ENCODE measurements at regions not wholly inside any gene's neighbourhood (a gene's known extent, or its start where the extent isn't known, plus 50 kb on each side); places are given as distances from the start of the nearest gene placed in this dataset.
"Not testable (repeated sequence)": the region's sequence is repeated elsewhere in the genome, so short reads cannot be mapped to it uniquely, and the experiment has no call there.

GRCh38 chr18:4755848-4756247, 300.7 kb upstream of the DLGAP1 start:
- no peak for DNase-seq

GRCh38 chr18:4753151-4753550, 298.0 kb upstream of the DLGAP1 start:
- DNase-seq = not testable (repeated sequence)

- DNase-seq = no peak
These were observed 296.4 kb upstream of the DLGAP1 start for GRCh38 chr18:4751523-4751922.

DNA sequence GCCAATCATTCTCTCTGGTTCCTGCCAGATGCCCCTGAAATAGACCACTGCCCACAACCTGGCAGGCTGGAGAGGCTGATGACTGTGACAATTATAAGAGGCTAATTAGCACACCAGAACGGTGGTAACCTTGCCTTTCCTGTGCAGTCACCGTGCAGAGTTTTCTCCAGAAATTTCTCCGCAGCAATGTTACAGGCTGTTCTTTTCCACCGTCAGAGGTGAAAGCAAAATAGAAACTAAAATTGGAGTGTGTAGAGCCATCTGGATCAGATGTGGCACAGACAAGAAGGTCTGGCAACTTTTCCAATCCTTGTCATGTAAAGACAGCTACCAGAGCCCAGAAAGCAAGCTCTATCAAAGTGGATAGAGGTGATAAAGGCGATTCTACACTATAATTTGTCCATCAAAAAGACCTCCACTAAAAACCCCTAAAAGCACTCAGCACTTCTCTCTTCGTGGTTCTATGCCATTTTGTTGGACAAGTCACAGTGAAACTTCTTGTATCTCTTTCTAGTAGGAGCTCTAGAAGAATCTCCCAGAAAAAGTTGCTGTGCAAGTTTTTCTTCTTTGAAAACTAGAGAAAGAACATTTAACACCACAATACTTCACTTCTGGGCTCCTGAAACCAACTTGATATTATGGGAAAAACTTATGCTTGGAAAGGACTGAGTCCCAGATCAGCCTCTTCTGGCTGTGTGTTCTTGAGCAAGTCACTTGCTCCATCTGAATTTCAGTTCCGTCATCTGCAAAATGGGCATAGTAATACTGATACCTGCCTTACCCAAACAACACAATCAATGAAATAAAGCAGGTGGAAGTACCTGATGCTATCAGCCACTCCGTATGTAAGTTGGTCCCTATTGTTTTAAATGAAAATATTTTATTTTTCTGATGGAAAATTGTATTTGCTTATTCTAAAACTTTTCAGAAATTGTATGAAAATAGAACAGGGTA, 295.6 kb upstream of the DLGAP1 start:
- DNase-seq = no peak

DNA sequence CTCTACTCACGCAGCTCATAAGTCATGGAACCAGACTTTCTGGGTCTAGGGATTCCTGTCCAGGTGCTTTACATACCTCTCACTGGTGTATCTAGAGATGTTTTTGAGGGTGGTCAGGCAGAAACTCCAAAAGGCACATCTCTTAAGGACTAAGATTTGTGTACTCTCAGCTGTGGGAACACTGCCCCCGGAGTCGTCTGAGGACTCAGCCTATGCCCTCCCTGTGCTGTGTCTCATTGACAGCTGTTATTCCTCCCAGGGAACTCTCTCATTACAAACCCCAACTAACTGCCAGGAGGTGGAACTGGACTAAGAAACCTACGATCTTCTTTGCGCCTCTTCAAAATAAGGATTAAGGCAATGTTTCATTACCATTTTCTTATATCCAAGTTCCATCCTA, 293.9 kb upstream of the DLGAP1 start:
- DNase-seq = no peak

GRCh38 chr18:4734903-4735302, 279.8 kb upstream of the DLGAP1 start:
- no peak for DNase-seq

DNA sequence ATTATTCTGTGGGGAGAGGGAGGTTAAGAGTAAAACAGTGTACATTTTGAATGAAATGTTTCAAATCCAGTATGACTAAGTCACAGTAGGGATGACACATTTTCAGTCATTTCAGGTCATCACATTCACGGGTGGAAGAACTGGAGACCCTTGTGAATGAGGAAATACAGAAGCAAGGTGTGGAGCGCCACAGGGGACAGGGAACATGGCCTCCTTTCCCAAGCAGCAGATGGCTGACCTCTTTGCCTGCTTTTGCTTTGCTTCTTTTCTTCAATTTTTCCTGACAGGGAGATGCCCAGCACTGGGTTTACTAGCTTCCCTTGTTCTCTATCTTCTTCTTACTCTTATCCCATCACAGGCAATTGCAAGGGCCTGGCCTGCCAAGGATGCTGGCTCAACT, 278.9 kb upstream of the DLGAP1 start:
- DNase-seq = no peak

DNA sequence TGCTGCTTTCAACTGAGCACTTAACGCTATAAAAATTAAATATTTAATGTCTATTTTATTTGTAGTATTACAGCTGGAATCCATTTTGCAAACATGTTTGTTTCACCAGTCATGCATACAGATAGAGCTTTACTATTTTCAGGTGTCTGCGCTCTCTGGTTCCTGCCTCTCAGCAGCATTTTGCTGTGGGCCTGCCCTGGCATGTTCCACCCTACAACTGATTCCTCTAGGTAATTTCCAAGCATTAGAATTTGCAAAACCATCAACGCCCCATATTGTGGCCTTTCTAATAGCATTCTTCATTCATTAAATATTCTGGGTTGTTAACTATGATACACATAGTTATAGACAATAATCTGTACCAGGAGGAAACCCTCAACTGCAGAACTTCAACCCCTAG, 266.4 kb upstream of the DLGAP1 start:
- DNase-seq = no peak

DNA sequence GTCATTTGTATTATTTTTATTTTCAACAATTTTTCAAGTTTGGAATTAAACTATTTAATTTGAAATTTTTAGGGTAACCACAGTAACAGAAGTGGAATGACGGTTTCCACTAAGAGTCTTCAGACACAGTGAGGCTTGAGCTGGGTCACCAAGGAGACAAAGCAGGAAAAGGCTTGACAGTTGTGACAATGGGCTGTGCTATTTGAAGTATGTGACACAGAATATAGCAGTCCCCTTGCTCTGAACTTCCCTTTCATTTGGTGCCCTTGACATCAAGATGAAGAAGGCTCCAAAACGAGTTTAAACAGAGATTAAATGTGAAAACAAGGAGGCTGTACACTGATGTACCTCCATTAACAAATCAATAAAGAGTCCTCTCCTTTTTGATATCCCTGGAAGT, 265.4 kb upstream of the DLGAP1 start:
- no peak for DNase-seq

DNA sequence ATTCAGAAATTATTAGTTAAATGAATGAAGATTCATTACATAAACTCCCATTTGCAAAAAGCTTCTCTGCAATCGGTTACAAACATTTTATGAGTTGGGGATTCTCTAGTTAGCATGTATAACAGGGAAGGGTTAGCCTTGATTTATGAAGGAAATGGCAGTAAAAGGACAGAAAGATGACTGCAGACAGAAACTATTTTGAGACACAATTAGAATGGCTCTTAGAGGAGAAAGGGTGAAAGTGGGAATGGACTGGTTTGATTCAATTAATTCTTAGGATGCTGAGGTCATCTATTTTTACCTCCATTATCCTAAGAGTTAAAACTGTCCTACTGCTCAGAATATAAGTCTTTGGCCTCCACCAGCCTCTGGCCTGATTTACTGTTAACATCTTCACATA, 250.8 kb upstream of the DLGAP1 start:
- no peak for DNase-seq

GRCh38 chr18:4704781-4705180, 249.7 kb upstream of the DLGAP1 start:
- DNase-seq = no peak

DNA sequence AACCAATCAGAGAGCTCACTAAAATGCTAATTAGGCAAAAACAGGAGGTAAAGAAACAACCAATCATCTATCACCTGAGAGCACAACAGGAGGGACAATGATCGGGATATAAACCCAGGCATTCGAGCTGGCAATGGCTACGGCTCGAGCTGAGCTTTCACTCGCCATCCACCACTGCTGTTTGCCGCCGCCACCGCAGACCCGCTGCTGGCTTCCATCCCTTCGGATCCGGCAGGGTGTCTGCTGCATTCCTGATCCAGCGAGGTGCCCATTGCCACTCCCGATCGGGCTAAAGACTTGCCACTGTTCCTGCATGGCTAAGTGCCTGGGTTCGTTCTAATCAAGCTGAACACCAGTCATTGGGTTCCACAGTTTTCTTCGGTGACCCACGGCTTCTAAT, 236.7 kb upstream of the DLGAP1 start:
- DNase-seq = no peak

DNA sequence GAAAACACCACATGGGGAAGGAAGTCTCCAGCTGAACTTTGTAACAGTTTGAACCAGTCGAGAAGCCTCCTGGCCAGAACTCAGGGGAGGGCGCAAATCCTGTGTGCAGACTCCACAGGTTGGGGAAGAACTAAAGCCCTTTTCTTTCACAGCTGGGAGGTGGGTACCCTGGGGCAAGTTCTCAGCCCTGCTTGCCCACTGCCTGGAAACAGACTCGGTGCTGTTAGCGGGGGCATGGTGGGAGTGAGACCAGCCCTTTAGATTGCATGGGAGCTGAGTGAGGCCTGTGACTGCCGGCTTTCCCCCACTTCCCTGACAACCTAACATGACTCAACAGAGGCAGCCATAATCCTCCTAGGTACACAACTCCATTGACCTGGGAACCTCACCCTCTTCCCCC, 223.6 kb upstream of the DLGAP1 start:
- not testable (repeated sequence) for DNase-seq

DNA sequence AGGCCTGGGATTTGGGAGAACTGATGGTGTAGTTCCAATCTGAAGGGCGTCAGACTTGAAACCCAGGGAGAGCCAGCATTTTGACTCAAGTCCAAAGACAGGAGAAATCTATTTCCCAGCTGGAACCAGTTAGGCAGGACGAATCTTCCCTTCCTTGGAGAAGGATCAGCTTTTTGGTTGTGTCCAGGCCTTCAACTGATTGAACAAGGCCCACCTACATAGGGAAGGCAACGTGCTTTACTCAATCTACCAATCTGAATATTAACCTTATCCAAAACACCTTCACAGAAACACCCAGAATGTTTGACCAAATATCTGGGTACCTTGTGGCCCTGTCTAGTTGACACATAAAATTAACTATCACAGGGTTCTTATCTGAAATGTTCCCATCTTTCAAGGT, 221.9 kb upstream of the DLGAP1 start:
- no peak for DNase-seq

DNA sequence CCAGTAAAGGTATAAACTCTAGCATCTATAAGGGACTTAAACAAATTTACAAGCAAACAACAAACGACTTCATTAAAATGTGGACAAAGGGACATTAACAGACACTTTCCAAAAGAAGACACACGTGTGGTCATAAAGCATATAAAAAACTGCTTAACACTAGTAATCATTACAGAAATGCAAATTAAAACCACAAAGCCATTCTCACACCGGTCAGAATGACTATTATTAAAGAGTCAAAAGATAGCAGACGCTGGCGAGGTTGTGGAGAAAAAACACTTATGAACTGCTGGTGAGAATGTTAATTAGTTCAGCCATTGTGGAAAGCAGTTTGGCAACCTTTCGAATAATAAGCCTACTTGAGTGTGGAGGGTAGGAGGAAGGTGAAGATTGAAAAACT, 217.1 kb upstream of the DLGAP1 start:
- no peak for DNase-seq

DNA sequence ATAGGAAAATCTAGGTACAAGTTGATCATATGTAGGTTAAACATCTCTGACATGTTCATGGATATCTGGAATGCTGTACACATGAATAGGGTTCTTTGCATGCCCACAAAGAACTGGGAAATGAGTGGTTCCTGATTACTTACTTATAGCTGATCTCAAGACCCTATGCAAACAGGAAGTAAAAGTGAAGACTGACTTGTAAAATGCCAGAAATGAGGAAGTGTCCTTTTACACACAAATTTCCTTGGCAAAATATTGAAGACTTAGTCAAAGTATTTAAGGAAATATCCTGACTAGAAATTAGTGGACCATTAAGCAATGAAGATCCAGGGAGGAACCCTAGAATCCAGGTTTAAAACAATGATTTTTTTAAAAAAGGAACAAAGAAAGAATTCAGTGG, 203.7 kb upstream of the DLGAP1 start:
- no peak for DNase-seq

DNA sequence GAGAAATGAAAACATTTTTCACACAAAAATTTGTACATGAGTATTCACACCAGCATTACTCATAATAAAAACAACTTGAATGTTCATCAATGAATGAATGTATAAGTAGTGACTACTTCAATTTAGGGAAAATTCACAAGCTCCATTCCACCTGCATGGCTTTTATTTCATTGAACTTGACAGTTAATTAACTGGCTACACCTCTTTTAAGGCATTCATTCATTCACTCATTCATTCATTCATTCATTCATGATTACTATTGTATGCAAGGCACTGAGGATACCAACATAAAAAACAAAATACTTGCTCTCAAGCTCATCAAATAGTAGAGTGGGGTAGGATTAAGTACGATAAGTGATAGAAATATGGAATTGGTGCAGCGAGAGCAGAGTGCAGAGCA, 198.3 kb upstream of the DLGAP1 start:
- no peak for DNase-seq

DNA sequence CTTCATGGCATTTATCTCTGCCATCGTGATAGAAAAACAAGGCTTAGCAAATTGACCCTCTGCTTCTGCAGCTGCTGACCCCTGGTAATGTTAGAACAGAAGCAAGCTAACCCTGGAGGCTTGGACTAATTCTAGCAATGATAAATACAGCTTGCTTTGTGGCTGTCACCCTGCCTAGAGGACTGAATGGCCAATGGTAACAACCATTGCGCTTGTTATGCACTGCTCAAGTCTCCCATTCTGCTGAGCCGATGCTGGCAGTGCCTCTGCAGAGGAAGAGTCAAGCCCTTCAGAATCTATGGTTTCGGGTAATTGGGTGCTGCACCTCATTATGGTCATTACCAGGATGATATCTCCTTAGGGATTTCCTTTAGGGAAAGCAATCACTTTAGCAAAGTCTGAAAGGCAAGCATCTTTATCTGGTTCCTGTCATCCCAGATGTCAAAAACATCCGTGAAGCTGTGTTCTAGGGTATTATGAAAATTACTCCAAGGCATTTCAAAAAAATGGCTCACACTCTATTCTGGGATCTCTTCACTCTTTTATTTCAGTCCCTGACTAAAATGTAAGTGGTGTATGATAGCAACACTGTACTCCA, 186.8 kb upstream of the DLGAP1 start:
- no peak for DNase-seq

DNA sequence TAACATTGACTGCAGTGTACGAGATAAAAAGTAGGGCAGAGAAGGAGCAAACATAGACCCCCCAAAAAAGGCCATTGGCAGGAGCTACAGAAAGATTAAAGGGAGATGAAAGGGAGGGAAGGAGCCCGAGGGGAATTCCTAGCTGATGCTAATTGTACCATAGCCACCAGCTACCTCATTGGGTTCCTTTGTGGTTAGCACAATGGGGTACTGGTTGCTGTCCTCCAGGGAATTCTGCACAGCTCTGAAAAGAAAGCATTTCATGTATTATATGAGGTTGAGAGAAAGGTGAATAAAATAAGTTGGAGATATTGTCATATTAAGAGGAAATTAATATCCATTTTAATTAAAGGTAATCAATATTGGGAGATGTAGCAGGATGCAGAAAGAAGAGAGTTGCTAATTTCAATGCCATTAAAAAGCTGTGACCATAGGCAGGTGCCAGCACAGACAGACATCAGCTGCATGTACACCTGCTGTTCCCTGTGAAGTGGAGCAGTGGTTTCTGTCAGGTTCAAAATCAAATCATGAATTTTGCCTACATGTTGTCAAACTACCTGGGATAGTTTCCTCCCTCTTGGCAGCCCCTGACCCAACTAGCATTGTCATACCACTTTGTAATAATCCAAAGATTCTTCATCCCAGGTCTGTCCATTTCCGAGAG, 185.4 kb upstream of the DLGAP1 start:
- no peak for DNase-seq

GRCh38 chr18:4639628-4640310, 184.7 kb upstream of the DLGAP1 start:
- no peak for DNase-seq

GRCh38 chr18:4638680-4639079, 183.6 kb upstream of the DLGAP1 start:
- DNase-seq = no peak

DNA sequence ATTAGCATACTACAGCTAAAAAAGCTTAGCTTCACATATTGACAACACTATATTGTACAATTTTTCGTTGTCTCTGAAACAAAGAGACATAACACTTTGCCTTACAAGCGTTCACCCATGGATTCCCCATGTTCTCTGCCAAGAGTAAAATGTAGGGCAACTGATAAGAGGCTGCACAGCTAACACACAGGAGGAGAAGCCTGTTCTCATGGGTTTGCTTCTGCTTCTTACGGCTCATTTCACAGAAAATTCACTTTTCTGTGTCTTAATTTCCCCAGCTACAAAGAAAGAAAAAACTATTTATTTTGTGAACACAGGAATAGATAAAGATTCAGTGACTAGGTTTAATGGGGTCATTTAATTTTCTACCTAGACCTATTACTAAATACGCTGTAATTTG, 182.8 kb upstream of the DLGAP1 start:
- DNase-seq = no peak

DNA sequence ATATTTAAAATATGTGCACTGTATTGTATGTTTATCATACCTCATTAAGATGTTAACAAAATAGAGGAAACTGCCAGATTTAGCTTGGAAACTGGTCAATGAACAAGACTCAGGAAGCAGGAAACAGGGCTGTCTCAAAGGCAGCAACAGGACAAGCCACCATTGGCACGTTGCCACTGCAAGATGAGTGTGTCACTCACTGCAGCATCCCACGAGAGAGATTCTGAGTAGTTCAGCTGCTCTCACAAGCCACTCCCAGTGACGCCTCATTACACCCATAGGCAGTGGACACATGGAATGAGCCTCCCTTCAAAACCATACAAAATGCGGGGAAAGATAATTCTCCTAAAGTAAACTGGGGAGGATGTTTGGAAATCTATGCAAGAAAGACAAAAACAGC, 181.9 kb upstream of the DLGAP1 start:
- no peak for DNase-seq

Data from hematopoietic multipotent progenitor cell treated with erythropoietin and hydrocortisone succinate and interleukin-3 and kit ligand, for 8 days (in vitro differentiated cells).